HEK293 (cell line): ENCODE measurements at regions not wholly inside any gene's neighbourhood (a gene's known extent, or its start where the extent isn't known, plus 50 kb on each side); places are given as distances from the start of the nearest gene placed in this dataset.

Source experiments
- CTCF ChIA-PET: fragments of 350-600 bp; formaldehyde crosslinking; extraction: SDS; loops from one replicate; lab custom pipeline; 2021; ENCODE audit warnings: antibody characterized with exemption; lab: Yijun Ruan, JAX
- POLR2A ChIA-PET: fragments of 300-600 bp; formaldehyde crosslinking; extraction: SDS; loops from one replicate; lab custom pipeline; 2020; ENCODE audit warnings: antibody characterized with exemption, inconsistent platforms; lab: Yijun Ruan, JAX
- H3K27ac ChIP-seq: fragments of 200-500 bp; sonication (Bioruptor generic); 2 replicates; pipeline ENCODE4 v1.5.1; 2014; ENCODE audit warnings: low read depth, low read length, control low read depth, inconsistent platforms; ENCODE audit errors: extremely low read depth
- H3K36me3 ChIP-seq, 2 experiments: fragments of 200-500 bp in 1 of 2; sonication (Bioruptor generic) in 1 of 2; 1 replicate in 1 of 2; 2 replicates in 1 of 2; pipeline ENCODE4 v1.5.1; 2014 to 2017; ENCODE audit warnings: inconsistent platforms in 2 of 2, low read length in 2 of 2; ENCODE audit not compliant: control insufficient read depth in 2 of 2, insufficient read depth in 1 of 2
- H3K4me1 ChIP-seq: fragments of 200-500 bp; sonication (Bioruptor generic); 2 replicates; pipeline ENCODE4 v1.5.1; 2014; ENCODE audit warnings: mild to moderate bottlenecking, low read length, inconsistent platforms; ENCODE audit not compliant: control insufficient read depth, insufficient read depth
- H3K4me3 ChIP-seq: 2 replicates; pipeline ENCODE4 v1.5.1; 2011; ENCODE audit warnings: low read depth, mild to moderate bottlenecking, control low read depth, low read length, moderate library complexity
- H3K9me3 ChIP-seq: fragments of 200-500 bp; sonication (Bioruptor generic); 2 replicates; pipeline ENCODE4 v1.5.1; 2014; ENCODE audit warnings: low read depth, low read length, inconsistent platforms; ENCODE audit not compliant: control insufficient read depth, insufficient read depth
- MZF1 ChIP-seq: fragments of 450-650 bp; formaldehyde crosslinking; IDR thresholded peaks from 2 replicates; pipeline ENCODE4 v1.5.1; 2017; ENCODE audit warnings: missing biosample characterization, missing genetic modification characterization, borderline replicate concordance
- OVOL3 ChIP-seq: fragments of 450-650 bp; formaldehyde crosslinking; IDR thresholded peaks from 2 replicates; pipeline ENCODE4 v1.5.1; 2016; ENCODE audit warnings: missing biosample characterization, missing genetic modification characterization
- REPIN1 ChIP-seq: fragments of 450-650 bp; formaldehyde crosslinking; IDR thresholded peaks from 2 replicates; pipeline ENCODE4 v1.5.1; 2017; ENCODE audit warnings: missing biosample characterization, missing genetic modification characterization, low read depth
- ZBTB17 ChIP-seq: fragments of 450-650 bp; formaldehyde crosslinking; IDR thresholded peaks from 2 replicates; pipeline ENCODE4 v1.5.1; 2016; ENCODE audit warnings: missing biosample characterization, missing genetic modification characterization
- ZFP37 ChIP-seq: fragments of 450-650 bp; formaldehyde crosslinking; IDR thresholded peaks from 2 replicates; pipeline ENCODE4 v1.5.1; 2016; ENCODE audit warnings: missing biosample characterization, missing genetic modification characterization
- ZNF138 ChIP-seq: fragments of 450-650 bp; formaldehyde crosslinking; IDR thresholded peaks from 2 replicates; pipeline ENCODE4 v1.5.1; 2016; ENCODE audit warnings: missing biosample characterization, missing genetic modification characterization, borderline replicate concordance
- ZNF19 ChIP-seq: fragments of 450-650 bp; formaldehyde crosslinking; IDR thresholded peaks from 2 replicates; pipeline ENCODE4; 2016; ENCODE audit warnings: missing biosample characterization, missing genetic modification characterization, low read depth
- ZNF214 ChIP-seq: fragments of 450-650 bp; formaldehyde crosslinking; IDR thresholded peaks from 2 replicates; pipeline ENCODE4 v1.5.1; 2017; ENCODE audit warnings: missing biosample characterization, mild to moderate bottlenecking, missing genetic modification characterization, borderline replicate concordance
- ZNF23 ChIP-seq: fragments of 450-650 bp; formaldehyde crosslinking; IDR thresholded peaks from 2 replicates; pipeline ENCODE4 v1.5.1; 2016; ENCODE audit warnings: missing biosample characterization, missing genetic modification characterization, borderline replicate concordance
- ZNF266 ChIP-seq: fragments of 450-650 bp; formaldehyde crosslinking; IDR thresholded peaks from 2 replicates; pipeline ENCODE4 v1.5.1; 2016; ENCODE audit warnings: missing biosample characterization, missing genetic modification characterization, low read depth
- ZNF366 ChIP-seq: fragments of 450-650 bp; formaldehyde crosslinking; conservative IDR thresholded peaks from 2 replicates; pipeline ENCODE4 v1.5.1; 2016; ENCODE audit warnings: missing biosample characterization, missing genetic modification characterization
- ZNF610 ChIP-seq: fragments of 450-650 bp; formaldehyde crosslinking; IDR thresholded peaks from 2 replicates; pipeline ENCODE4 v1.5.1; 2016; ENCODE audit warnings: missing biosample characterization, missing genetic modification characterization, borderline replicate concordance
- ZNF664 ChIP-seq: fragments of 450-650 bp; formaldehyde crosslinking; IDR thresholded peaks from 2 replicates; pipeline ENCODE4 v1.5.1; 2016; ENCODE audit warnings: missing biosample characterization, missing genetic modification characterization
- ZNF785 ChIP-seq: fragments of 450-650 bp; formaldehyde crosslinking; IDR thresholded peaks from 2 replicates; pipeline ENCODE4 v1.5.1; 2016; ENCODE audit warnings: missing biosample characterization, missing genetic modification characterization
- TF ChIP-seq, protein P1 (sequence below): fragments of 450-650 bp; formaldehyde crosslinking; IDR thresholded peaks from 2 replicates; pipeline ENCODE4 v1.5.1; 2016; ENCODE audit warnings: missing biosample characterization, missing genetic modification characterization
- TF ChIP-seq, protein P2 (sequence below): fragments of 450-650 bp; formaldehyde crosslinking; IDR thresholded peaks from 2 replicates; pipeline ENCODE4 v1.5.1; 2017; ENCODE audit warnings: missing biosample characterization, missing genetic modification characterization
- TF ChIP-seq, protein P3 (sequence below): fragments of 450-650 bp; formaldehyde crosslinking; IDR thresholded peaks from 2 replicates; pipeline ENCODE4 v1.5.1; 2016; ENCODE audit warnings: missing biosample characterization, missing genetic modification characterization
- TF ChIP-seq, protein P4 (sequence below): fragments of 450-650 bp; IDR thresholded peaks from 2 replicates; pipeline ENCODE4 v1.5.1; 2018; ENCODE audit warnings: missing biosample characterization, mild to moderate bottlenecking, missing genetic modification characterization
- TF ChIP-seq, protein P5 (sequence below): fragments of 450-650 bp; formaldehyde crosslinking; IDR thresholded peaks from 2 replicates; pipeline ENCODE4 v1.5.1; 2016; ENCODE audit warnings: missing biosample characterization, missing genetic modification characterization
- TF ChIP-seq, protein P6 (sequence below): fragments of 450-650 bp; formaldehyde crosslinking; IDR thresholded peaks from 2 replicates; pipeline ENCODE4 v1.5.1; 2016; ENCODE audit warnings: missing biosample characterization, missing genetic modification characterization, low read depth
- TF ChIP-seq, protein P7 (sequence below): fragments of 450-650 bp; formaldehyde crosslinking; IDR thresholded peaks from 2 replicates; pipeline ENCODE4 v1.5.1; 2016; ENCODE audit warnings: missing biosample characterization, missing genetic modification characterization, low read depth

DNA sequence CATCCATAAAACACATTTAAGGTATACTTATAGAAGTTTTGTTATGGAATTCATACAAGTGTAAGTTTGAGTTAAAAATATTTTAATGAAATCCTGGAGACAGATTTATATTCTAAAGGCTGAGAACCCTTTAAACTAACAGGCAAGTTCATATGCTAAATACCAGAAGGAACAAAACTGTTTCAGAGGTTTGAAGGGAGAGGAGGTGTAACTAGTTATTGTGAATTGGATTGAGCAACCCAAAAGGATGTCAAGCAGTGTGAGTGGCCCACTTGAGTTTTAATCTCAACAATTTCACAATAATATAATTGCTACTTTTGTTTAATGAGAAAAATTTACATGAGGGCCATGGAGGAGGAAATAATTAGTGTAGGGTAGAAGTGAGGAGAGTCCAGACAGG lies 348.5 kb upstream of the ACTBL2 start:
- CTCF ChIA-PET, result no interaction called here
- POLR2A ChIA-PET, result no interaction called here
- H3K27ac ChIP-seq, result no peak overlapping the region
- no peaks in the 10 kb centered on the region for H3K9me3 ChIP-seq
- TF ChIP-seq ZNF214 (tag by site-specific recombination) (no peak), ZFP37 (tag by site-specific recombination) (no peak), ZNF23 (tag by site-specific recombination) (no peak)
- TF ChIP-seq, protein P1, sequence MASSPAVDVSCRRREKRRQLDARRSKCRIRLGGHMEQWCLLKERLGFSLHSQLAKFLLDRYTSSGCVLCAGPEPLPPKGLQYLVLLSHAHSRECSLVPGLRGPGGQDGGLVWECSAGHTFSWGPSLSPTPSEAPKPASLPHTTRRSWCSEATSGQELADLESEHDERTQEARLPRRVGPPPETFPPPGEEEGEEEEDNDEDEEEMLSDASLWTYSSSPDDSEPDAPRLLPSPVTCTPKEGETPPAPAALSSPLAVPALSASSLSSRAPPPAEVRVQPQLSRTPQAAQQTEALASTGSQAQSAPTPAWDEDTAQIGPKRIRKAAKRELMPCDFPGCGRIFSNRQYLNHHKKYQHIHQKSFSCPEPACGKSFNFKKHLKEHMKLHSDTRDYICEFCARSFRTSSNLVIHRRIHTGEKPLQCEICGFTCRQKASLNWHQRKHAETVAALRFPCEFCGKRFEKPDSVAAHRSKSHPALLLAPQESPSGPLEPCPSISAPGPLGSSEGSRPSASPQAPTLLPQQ (tag by site-specific recombination), result no peak
- TF ChIP-seq, protein P2, sequence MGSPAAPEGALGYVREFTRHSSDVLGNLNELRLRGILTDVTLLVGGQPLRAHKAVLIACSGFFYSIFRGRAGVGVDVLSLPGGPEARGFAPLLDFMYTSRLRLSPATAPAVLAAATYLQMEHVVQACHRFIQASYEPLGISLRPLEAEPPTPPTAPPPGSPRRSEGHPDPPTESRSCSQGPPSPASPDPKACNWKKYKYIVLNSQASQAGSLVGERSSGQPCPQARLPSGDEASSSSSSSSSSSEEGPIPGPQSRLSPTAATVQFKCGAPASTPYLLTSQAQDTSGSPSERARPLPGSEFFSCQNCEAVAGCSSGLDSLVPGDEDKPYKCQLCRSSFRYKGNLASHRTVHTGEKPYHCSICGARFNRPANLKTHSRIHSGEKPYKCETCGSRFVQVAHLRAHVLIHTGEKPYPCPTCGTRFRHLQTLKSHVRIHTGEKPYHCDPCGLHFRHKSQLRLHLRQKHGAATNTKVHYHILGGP (tag by site-specific recombination), result no peak
- TF ChIP-seq, all 188 proteins: peak for 0
- Histone ChIP-seq H3K36me3 (no peaks in the 10 kb centered on the region), H3K4me3 (no peak overlapping the region), H3K4me1 (0 out of 2 replicates have a peak, but pooled peaks cover 2% of the 10 kb centered on the region)

DNA sequence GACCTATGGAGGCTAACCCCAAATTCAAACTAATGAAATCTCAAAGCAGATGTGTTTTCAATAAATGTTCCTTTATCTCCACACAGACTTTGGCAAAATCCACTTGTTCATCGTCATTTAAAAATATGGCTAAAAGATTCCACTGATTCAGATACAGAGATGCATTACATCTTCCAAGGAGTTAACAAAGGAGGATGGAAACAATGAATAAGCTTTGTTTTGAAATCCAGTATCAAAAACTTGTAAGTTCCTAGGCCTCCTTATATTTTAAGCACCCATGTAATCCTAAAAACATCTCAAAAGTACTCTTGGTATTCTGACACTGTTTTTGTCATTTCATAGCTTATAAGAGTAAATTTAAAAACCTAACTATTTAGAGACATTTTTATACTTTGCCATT lies 345.6 kb upstream of the ACTBL2 start:
- Histone ChIP-seq H3K36me3 (no peaks in the 10 kb centered on the region), H3K9me3 (no peaks in the 10 kb centered on the region), H3K4me3 (no peak overlapping the region), H3K4me1 (no peaks in the 10 kb centered on the region), H3K27ac (no peak overlapping the region)
- POLR2A ChIA-PET, result no interaction called here
- CTCF ChIA-PET, result no interaction called here
- TF ChIP-seq ZNF366 (tag by site-specific recombination) (no peak), ZNF138 (no peak), ZNF664 (tag by site-specific recombination) (no peak), ZNF266 (tag by site-specific recombination) (no peak), ZNF610 (no peak), MZF1 (tag by site-specific recombination) (no peak), REPIN1 (no peak), ZNF19 (tag by site-specific recombination) (no peak), ZBTB17 (tag by site-specific recombination) (no peak), OVOL3 (tag by site-specific recombination) (no peak), ZNF785 (tag by site-specific recombination) (no peak)
- TF ChIP-seq, protein P3, sequence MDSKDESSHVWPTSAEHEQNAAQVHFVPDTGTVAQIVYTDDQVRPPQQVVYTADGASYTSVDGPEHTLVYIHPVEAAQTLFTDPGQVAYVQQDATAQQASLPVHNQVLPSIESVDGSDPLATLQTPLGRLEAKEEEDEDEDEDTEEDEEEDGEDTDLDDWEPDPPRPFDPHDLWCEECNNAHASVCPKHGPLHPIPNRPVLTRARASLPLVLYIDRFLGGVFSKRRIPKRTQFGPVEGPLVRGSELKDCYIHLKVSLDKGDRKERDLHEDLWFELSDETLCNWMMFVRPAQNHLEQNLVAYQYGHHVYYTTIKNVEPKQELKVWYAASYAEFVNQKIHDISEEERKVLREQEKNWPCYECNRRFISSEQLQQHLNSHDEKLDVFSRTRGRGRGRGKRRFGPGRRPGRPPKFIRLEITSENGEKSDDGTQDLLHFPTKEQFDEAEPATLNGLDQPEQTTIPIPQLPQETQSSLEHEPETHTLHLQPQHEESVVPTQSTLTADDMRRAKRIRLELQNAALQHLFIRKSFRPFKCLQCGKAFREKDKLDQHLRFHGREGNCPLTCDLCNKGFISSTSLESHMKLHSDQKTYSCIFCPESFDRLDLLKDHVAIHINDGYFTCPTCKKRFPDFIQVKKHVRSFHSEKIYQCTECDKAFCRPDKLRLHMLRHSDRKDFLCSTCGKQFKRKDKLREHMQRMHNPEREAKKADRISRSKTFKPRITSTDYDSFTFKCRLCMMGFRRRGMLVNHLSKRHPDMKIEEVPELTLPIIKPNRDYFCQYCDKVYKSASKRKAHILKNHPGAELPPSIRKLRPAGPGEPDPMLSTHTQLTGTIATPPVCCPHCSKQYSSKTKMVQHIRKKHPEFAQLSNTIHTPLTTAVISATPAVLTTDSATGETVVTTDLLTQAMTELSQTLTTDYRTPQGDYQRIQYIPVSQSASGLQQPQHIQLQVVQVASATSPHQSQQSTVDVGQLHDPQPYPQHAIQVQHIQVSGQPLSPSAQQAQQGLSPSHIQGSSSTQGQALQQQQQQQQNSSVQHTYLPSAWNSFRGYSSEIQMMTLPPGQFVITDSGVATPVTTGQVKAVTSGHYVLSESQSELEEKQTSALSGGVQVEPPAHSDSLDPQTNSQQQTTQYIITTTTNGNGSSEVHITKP, result no peak
- TF ChIP-seq, protein P4, sequence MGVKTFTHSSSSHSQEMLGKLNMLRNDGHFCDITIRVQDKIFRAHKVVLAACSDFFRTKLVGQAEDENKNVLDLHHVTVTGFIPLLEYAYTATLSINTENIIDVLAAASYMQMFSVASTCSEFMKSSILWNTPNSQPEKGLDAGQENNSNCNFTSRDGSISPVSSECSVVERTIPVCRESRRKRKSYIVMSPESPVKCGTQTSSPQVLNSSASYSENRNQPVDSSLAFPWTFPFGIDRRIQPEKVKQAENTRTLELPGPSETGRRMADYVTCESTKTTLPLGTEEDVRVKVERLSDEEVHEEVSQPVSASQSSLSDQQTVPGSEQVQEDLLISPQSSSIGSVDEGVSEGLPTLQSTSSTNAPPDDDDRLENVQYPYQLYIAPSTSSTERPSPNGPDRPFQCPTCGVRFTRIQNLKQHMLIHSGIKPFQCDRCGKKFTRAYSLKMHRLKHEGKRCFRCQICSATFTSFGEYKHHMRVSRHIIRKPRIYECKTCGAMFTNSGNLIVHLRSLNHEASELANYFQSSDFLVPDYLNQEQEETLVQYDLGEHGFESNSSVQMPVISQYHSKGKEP (tag by site-specific recombination), result no peak
- TF ChIP-seq, protein P5, sequence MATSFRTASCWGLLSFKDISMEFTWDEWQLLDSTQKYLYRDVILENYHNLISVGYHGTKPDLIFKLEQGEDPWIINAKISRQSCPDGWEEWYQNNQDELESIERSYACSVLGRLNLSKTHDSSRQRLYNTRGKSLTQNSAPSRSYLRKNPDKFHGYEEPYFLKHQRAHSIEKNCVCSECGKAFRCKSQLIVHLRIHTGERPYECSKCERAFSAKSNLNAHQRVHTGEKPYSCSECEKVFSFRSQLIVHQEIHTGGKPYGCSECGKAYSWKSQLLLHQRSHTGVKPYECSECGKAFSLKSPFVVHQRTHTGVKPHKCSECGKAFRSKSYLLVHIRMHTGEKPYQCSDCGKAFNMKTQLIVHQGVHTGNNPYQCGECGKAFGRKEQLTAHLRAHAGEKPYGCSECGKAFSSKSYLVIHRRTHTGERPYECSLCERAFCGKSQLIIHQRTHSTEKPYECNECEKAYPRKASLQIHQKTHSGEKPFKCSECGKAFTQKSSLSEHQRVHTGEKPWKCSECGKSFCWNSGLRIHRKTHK (tag by site-specific recombination), result no peak
- TF ChIP-seq, protein P6, sequence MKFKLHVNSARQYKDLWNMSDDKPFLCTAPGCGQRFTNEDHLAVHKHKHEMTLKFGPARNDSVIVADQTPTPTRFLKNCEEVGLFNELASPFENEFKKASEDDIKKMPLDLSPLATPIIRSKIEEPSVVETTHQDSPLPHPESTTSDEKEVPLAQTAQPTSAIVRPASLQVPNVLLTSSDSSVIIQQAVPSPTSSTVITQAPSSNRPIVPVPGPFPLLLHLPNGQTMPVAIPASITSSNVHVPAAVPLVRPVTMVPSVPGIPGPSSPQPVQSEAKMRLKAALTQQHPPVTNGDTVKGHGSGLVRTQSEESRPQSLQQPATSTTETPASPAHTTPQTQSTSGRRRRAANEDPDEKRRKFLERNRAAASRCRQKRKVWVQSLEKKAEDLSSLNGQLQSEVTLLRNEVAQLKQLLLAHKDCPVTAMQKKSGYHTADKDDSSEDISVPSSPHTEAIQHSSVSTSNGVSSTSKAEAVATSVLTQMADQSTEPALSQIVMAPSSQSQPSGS (tag by site-specific recombination), result no peak
- TF ChIP-seq, protein P7, sequence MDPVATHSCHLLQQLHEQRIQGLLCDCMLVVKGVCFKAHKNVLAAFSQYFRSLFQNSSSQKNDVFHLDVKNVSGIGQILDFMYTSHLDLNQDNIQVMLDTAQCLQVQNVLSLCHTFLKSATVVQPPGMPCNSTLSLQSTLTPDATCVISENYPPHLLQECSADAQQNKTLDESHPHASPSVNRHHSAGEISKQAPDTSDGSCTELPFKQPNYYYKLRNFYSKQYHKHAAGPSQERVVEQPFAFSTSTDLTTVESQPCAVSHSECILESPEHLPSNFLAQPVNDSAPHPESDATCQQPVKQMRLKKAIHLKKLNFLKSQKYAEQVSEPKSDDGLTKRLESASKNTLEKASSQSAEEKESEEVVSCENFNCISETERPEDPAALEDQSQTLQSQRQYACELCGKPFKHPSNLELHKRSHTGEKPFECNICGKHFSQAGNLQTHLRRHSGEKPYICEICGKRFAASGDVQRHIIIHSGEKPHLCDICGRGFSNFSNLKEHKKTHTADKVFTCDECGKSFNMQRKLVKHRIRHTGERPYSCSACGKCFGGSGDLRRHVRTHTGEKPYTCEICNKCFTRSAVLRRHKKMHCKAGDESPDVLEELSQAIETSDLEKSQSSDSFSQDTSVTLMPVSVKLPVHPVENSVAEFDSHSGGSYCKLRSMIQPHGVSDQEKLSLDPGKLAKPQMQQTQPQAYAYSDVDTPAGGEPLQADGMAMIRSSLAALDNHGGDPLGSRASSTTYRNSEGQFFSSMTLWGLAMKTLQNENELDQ (tag by site-specific recombination), result no peak
